AG10803 (cell line): ENCODE measurements at regions not wholly inside any gene's neighbourhood (a gene's known extent, or its start where the extent isn't known, plus 50 kb on each side); places are given as distances from the start of the nearest gene placed in this dataset.
A peak's percentile ranks its signal among the peaks of the same experiment; 100 is the strongest.

Source experiments
- DNase-seq: peaks from one replicate; pipeline ENCODE4 v3.0.0; 2010; ENCODE audit warnings: low read depth
- H3K4me3 ChIP-seq: 2 replicates; pipeline ENCODE4 v1.5.1; 2011; ENCODE audit warnings: mild to moderate bottlenecking, low read length, control low read depth
- TF ChIP-seq, protein P1 (sequence below): conservative IDR thresholded peaks from 2 replicates; pipeline ENCODE4 v1.5.1; 2011; ENCODE audit warnings: mild to moderate bottlenecking, low read length, control low read depth, inconsistent platforms

DNA sequence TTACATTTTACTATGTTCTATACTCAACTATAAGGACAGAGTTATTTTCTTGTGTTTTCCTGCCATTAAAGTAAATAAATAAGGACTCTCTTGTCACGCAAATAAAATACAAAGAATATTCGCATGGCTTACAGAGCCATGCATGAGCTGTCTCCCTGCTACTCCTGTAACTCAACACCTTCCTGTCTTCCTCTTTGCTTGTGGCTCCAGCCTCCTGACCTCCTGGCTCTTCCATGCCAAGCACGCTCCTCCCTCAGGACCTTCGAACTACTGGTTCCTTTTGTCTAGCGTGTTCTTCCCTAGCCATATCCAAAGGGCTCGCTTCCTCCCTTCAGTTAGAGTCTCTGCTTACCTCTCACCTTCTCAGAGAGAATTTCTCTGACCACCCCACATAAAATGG, 124.3 kb upstream of the TMC3 start:
- DNase-seq: no peak
- TF ChIP-seq, protein P1, sequence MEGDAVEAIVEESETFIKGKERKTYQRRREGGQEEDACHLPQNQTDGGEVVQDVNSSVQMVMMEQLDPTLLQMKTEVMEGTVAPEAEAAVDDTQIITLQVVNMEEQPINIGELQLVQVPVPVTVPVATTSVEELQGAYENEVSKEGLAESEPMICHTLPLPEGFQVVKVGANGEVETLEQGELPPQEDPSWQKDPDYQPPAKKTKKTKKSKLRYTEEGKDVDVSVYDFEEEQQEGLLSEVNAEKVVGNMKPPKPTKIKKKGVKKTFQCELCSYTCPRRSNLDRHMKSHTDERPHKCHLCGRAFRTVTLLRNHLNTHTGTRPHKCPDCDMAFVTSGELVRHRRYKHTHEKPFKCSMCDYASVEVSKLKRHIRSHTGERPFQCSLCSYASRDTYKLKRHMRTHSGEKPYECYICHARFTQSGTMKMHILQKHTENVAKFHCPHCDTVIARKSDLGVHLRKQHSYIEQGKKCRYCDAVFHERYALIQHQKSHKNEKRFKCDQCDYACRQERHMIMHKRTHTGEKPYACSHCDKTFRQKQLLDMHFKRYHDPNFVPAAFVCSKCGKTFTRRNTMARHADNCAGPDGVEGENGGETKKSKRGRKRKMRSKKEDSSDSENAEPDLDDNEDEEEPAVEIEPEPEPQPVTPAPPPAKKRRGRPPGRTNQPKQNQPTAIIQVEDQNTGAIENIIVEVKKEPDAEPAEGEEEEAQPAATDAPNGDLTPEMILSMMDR: no peak
- H3K4me3 ChIP-seq: no peak overlapping the region

DNA sequence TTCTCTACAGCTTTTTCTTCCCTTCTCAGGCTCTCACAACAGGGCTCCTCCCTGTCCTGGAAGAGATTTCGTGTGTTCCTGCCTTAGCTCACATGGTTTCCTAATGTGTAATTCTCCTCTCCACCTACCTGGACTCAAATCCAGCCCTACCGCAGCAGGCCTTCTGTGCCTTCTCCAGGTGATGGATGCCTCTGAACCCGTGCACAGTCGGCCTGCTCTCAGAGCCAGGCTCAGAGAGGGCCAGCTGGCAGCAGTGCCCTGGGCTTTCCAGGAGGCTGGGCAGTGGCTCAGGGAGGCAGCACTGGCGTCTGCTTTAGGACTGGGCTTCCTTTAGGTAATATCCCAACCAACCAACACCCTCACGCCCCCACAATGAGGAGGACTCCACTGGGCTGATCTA, 123.2 kb upstream of the TMC3 start:
- DNase-seq: no peak
- TF ChIP-seq, protein P1: no peak
- no peak overlapping the region for H3K4me3 ChIP-seq

DNA sequence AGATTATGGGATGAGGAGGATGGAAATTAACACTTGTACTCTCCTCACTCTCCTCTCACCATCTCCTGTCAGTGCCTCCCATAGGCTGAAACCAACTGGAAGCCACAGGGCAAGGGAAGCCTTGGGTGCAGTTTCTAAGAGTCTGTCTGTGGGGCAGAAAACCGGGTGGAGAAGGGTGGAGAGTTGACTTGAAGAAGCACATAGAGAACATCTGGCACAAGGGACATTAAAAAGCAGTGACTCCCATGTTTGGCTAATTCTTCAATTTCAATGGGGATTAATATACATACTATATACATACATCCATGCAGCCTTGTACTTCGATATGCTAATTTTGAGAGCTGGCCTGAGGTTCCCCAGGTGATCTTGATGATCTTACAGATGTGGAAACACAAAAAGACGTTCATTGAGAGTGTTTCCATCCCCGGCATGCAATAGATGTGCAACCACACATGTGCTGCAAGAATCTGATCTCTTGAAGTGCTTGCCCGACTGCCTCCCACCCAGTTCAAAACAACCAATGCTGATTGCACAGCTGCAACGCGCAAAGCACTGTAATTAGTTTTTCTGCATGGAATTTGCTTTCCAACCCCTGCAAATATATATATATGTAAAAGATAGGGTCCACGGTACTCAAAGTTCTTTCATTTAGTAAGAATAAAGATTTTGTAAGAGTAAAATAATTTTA, 121.9 kb upstream of the TMC3 start:
- DNase-seq: no peak
- TF ChIP-seq, protein P1: no peak
- no peak overlapping the region for H3K4me3 ChIP-seq

DNA sequence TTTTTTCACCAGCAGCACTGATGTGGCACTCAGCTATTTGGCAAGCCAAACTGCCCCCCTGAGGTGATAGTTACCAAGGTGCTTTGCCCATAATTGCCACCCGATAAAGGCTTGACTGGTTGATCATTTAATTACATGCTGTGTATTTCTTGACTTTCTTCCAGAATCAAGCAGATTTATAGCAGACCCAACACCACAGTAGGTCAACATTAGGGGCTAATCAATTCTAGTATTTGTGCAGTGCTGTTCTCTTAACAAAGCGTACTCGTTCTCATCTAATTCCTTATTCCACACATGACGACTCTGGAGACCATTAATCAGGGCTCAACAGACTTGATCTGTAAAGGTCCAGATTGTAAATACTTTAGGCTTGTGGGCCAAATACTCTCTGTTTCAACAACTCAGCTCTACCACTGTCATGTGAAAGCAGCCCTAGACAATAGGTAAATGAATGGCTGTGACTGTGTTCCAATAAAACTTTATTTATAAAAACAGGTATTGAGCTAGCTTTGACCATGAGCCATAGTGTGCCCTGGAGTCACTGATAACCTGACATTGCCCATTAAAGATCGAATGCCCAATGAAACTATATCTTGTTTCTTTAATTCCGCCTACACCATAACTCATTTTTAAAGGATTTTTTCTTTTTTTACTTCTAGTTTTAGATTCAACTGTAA, 119.1 kb upstream of the TMC3 start:
- DNase-seq: no peak
- TF ChIP-seq, protein P1: no peak
- H3K4me3 ChIP-seq: no peak overlapping the region

DNA sequence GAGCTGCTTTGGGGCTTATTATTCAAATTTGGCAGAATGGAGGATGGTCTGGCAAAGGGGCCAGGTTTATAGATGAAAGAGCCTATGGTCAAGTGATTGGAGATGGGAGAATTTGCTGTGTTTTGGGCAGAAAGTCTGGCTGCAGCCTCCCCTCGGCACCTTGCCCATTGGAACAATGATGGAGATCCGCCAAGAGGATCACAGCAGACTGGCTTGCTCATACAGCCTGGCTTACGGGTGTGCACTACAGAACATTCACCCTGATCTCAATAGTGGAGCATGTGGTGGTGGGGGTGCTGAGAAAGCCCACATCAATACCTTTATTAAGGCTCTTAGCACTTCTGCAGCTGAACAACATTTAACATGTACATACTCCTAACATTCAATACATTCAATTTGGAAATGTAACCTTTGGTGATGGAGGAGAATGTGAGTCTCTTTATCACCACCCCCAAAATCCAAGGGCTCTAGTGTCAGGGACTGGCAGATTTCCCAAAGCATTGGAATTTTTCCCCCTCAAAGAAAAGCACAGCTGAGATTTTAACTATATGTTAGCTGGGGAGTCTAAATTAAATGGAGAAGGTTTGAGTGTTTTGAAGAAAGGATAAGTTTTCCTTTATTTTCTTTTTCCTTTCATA, 118.4 kb upstream of the TMC3 start:
- peak; percentile 52 for DNase-seq
- TF ChIP-seq, protein P1: no peak
- H3K4me3 ChIP-seq: no peak overlapping the region

DNA sequence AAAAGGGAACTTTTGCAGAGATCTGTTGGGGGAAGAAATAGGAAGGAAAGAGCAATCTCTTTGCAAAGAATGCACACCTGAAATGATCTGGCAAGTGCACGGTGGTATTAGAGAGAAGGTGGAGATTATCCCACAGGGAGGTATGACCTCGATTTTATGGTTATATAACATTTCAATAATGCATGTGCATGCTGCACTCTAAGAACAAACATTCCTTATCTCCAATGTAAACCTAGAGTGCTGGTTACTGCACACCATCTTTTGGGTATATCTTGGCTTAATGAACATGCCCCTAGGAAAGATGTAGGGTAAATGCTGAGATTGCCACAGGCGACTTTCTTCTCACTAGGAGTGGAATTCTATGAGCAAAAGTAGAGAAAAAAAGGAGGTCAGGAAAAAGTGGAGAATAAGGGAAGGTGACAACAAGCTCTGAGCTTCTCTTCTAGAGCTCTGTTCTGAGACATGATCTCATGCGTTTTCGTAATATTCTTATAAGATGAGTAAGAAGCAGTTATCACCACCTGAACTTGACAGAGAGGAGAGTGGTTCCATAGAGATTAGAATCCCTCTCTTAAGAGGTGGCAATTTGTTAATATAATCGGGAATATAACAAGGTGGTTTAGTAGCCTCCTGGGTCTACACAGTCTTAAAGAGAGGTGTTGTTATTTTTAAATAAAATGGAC, 117.5 kb upstream of the TMC3 start:
- DNase-seq: no peak
- TF ChIP-seq, protein P1: no peak
- H3K4me3 ChIP-seq: no peak overlapping the region
